BE2C (cell line): ENCODE measurements at regions not wholly inside any gene's neighbourhood (a gene's known extent, or its start where the extent isn't known, plus 50 kb on each side); places are given as distances from the start of the nearest gene placed in this dataset.

ENCODE experiments used
- DNase-seq: peaks from one replicate; pipeline ENCODE4 v3.0.0-alpha.2; 2020
- H3K27me3 ChIP-seq: fragments of 250-450 bp; sonication (Bioruptor Pico); 2 replicates; pipeline ENCODE4 v1.5.1; 2020; ENCODE audit warnings: mild to moderate bottlenecking
- H3K36me3 ChIP-seq: fragments of 250-450 bp; sonication (Bioruptor Pico); 2 replicates; pipeline ENCODE4 v1.5.1; 2020; ENCODE audit warnings: mild to moderate bottlenecking
- H3K4me1 ChIP-seq: fragments of 250-450 bp; sonication (Bioruptor Pico); 2 replicates; pipeline ENCODE4 v1.5.1; 2020
- H3K4me3 ChIP-seq: 2 replicates; pipeline ENCODE4 v1.5.1; 2011; ENCODE audit warnings: low read depth, low read length
- H3K9me3 ChIP-seq: fragments of 250-450 bp; sonication (Bioruptor Pico); 2 replicates; pipeline ENCODE4 v1.5.1; 2020
- TF ChIP-seq, protein P1 (sequence below): IDR thresholded peaks from 2 replicates; pipeline ENCODE4 v1.5.1; 2012; ENCODE audit warnings: mild to moderate bottlenecking, low read depth, low read length

DNA sequence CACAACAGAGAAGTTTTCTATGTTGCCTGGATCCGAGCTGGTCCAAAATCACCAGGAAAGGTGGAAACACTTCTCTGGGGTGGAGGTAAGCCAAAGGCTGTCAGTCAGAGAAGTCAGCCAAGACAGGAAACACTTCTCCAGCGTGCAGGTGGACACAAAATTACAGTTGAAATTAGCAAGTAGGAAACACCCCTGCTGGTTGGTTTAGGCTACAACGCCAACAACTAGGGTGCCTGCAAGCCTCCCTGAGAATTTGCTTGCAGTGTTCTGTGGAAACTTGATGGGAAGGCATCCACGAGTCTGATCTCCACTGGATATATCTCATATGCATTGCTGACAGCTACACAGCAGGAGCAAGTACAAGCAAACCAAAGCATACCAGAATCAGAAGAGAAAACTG is 600.5 kb downstream of the RERGL start:
- H3K4me1 ChIP-seq, result no peaks in the 10 kb centered on the region
- no peaks in the 10 kb centered on the region for H3K36me3 ChIP-seq
- TF ChIP-seq, protein P1, sequence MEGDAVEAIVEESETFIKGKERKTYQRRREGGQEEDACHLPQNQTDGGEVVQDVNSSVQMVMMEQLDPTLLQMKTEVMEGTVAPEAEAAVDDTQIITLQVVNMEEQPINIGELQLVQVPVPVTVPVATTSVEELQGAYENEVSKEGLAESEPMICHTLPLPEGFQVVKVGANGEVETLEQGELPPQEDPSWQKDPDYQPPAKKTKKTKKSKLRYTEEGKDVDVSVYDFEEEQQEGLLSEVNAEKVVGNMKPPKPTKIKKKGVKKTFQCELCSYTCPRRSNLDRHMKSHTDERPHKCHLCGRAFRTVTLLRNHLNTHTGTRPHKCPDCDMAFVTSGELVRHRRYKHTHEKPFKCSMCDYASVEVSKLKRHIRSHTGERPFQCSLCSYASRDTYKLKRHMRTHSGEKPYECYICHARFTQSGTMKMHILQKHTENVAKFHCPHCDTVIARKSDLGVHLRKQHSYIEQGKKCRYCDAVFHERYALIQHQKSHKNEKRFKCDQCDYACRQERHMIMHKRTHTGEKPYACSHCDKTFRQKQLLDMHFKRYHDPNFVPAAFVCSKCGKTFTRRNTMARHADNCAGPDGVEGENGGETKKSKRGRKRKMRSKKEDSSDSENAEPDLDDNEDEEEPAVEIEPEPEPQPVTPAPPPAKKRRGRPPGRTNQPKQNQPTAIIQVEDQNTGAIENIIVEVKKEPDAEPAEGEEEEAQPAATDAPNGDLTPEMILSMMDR, result no peak
- H3K4me3 ChIP-seq, result no peak overlapping the region
- no peaks in the 10 kb centered on the region for H3K9me3 ChIP-seq
- no peak for DNase-seq
- H3K27me3 ChIP-seq, result no peaks in the 10 kb centered on the region

DNA sequence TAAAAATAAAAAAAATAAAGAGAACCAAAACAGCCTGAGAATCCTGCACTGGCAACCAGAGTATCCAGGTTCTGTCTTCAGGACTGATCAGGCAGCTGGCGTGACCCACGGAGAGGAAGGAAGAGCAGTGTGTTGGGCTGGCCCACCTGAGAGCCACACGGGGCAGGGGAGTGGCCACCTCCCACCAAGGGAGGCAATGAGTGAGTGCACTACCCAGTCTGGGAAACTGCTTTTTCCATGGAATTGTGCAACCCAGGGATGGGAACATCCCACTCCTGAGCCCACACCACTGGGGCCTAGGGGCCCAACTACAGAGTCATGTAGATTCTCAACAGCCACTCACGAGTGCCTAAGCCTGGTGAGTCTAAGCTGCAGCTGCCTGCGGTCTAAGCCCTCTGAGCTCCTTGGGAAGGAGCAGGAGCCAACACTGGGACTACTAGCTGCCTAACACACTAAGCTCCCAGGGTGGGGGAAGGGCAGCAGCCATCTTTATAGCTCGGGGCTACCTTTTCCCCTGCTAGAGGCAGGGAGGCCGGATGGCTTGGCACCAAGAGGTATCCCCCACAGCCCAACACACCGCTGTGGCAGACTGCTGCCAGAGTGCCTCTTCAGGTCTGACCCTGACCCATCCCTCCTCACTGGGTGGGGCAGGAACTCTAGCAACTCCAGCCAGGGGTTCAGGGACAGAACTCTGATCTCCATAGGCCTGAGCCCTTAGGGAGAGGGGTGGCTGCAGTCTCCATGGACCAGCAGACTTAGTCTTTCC is 610.9 kb downstream of the RERGL start:
- Histone ChIP-seq H3K9me3 (no peaks in the 10 kb centered on the region), H3K27me3 (no peaks in the 10 kb centered on the region), H3K4me3 (no peak overlapping the region), H3K36me3 (no peaks in the 10 kb centered on the region), H3K4me1 (no peaks in the 10 kb centered on the region)
- TF ChIP-seq, protein P1, result no peak
- DNase-seq, result no peak

DNA sequence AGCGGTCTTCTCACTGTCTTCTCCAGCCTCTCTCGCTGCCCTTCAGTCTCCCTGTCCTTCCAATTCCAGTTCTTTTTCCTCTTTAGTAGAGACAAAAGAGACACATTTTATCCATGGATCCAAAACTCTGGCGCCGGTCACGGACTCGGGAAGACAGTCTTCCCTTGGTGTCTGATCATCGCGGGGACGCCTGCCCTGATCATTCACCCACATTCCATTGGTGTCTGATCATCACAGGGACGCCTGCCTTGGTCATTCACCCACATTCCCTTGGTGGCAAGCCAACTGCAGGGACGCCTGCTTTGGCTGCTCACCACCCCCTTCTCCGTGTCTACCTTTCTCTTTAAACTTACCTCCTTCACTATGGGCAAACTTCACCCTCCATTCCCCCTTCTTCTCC is 619.5 kb downstream of the RERGL start:
- Histone ChIP-seq H3K36me3 (no peaks in the 10 kb centered on the region), H3K27me3 (no peaks in the 10 kb centered on the region), H3K4me3 (no peak overlapping the region), H3K9me3 (no peaks in the 10 kb centered on the region), H3K4me1 (no peaks in the 10 kb centered on the region)
- TF ChIP-seq, protein P1, result no peak
- no peak for DNase-seq

GRCh38 chr12:17459214-17459613 is 630.8 kb downstream of the RERGL start:
- no peaks in the 10 kb centered on the region for H3K36me3 ChIP-seq
- H3K4me1 ChIP-seq, result no peaks in the 10 kb centered on the region
- H3K9me3 ChIP-seq, result no peaks in the 10 kb centered on the region
- DNase-seq, result no peak
- TF ChIP-seq, protein P1, result no peak
- no peak overlapping the region for H3K4me3 ChIP-seq
- H3K27me3 ChIP-seq, result no peaks in the 10 kb centered on the region

GRCh38 chr12:17456486-17456885 is 633.5 kb downstream of the RERGL start:
- H3K4me3 ChIP-seq, result no peak overlapping the region
- TF ChIP-seq, protein P1, result no peak

DNA sequence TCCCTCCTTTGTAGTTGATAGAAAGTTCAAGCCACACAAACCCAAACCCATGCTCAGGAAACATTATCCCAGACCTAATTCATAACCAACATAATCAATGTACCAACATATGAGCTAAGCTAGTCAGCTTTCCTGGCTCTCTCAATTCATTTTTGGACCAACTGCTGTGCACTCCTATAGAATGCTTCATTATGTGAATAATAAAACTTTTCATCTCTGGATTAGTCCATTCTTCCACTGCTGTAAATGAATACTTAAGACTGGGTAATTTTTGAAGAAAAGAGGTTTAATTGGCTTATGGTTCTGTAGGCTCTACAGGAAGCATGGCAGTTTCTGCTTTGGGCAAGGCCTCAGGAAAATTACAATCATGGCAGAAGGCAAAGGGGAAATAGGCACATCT is 651.9 kb downstream of the RERGL start:
- no peaks in the 10 kb centered on the region for H3K4me1 ChIP-seq
- no peaks in the 10 kb centered on the region for H3K27me3 ChIP-seq
- H3K4me3 ChIP-seq, result no peak overlapping the region
- TF ChIP-seq, protein P1, result no peak
- no peaks in the 10 kb centered on the region for H3K36me3 ChIP-seq
- DNase-seq, result no peak
- H3K9me3 ChIP-seq, result no peaks in the 10 kb centered on the region; the same call in 1 of the 2 replicates

More at GRCh38 chr12:17456486-17456885, 633.5 kb downstream of the RERGL start:
- Histone ChIP-seq H3K27me3 (no peaks in the 10 kb centered on the region), H3K9me3 (no peaks in the 10 kb centered on the region), H3K36me3 (no peaks in the 10 kb centered on the region), H3K4me1 (no peaks in the 10 kb centered on the region)
- DNase-seq, result no peak
